HUES64 (cell line): ENCODE measurements at regions not wholly inside any gene's neighbourhood (a gene's known extent, or its start where the extent isn't known, plus 50 kb on each side); places are given as distances from the start of the nearest gene placed in this dataset.
"Not testable (repeated sequence)": the region's sequence is repeated elsewhere in the genome, so short reads cannot be mapped to it uniquely, and the experiment has no call there.

Source experiments
- H3K27ac ChIP-seq: 2 replicates; pipeline ENCODE4 v1.7.0; 2013; ENCODE audit warnings: low read depth, low read length, inconsistent platforms
- H3K27me3 ChIP-seq: 2 replicates; pipeline ENCODE4 v1.6.1; 2013; ENCODE audit warnings: mild to moderate bottlenecking, low read length; ENCODE audit not compliant: insufficient read depth
- H3K36me3 ChIP-seq: 2 replicates; pipeline ENCODE4 v1.6.1; 2013; ENCODE audit warnings: mild to moderate bottlenecking, low read length; ENCODE audit not compliant: insufficient read depth
- H3K4me1 ChIP-seq: 2 replicates; pipeline ENCODE4 v1.6.1; 2013; ENCODE audit warnings: mild to moderate bottlenecking, low read length, moderate library complexity; ENCODE audit not compliant: insufficient read depth
- H3K4me3 ChIP-seq: 2 replicates; pipeline ENCODE4 v1.5.1; 2013; ENCODE audit warnings: mild to moderate bottlenecking, low read length, moderate library complexity
- H3K9ac ChIP-seq: 2 replicates; pipeline ENCODE4 v1.6.1; 2013; ENCODE audit warnings: mild to moderate bottlenecking, low read depth, low read length
- H3K9me3 ChIP-seq: 2 replicates; pipeline ENCODE4 v1.6.1; 2013; ENCODE audit warnings: low read depth, low read length; ENCODE audit not compliant: insufficient read depth
- whole genome bisulfite sequencing: fragments of 150-250, 120-280 bp; methylation state at CpG from one replicate; pipeline ENCODE4 v1.1.7; 2013; ENCODE audit warnings: missing lambda C conversion rate; 5-methylcytosine and 5-hydroxymethylcytosine counted together

- not testable (repeated sequence) for H3K9me3 ChIP-seq, H3K4me1 ChIP-seq, H3K27me3 ChIP-seq, H3K4me3 ChIP-seq, H3K27ac ChIP-seq, H3K36me3 ChIP-seq, H3K9ac ChIP-seq
- 95% methylated on average over 30 of the region's 30 CpGs for WGBS
These were observed 357.3 kb upstream of the DEFB115 start for GRCh38 chr20:30900080-30900719.

GRCh38 chr20:30905231-30905630 is 352.2 kb upstream of the DEFB115 start:
- H3K27ac ChIP-seq, H3K9ac ChIP-seq, H3K4me1 ChIP-seq, H3K27me3 ChIP-seq, H3K36me3 ChIP-seq, H3K9me3 ChIP-seq, H3K4me3 ChIP-seq: not testable (repeated sequence)
- WGBS = 94% methylated on average over 11 of the region's 19 CpGs

- Histone ChIP-seq H3K9me3 (peaks cover 3% of the 10 kb centered on the region; the same call in 1 of the 2 replicates), H3K4me3 (no peak overlapping the region), H3K27me3 (no peaks in the 10 kb centered on the region), H3K9ac (no peak overlapping the region), H3K36me3 (no peaks in the 10 kb centered on the region), H3K4me1 (no peaks in the 10 kb centered on the region), H3K27ac (no peak overlapping the region)
- WGBS = 80% methylated on average over 18 of the region's 18 CpGs
These were observed 346.3 kb upstream of the DEFB115 start for GRCh38 chr20:30910937-30911725.

GRCh38 chr20:30911832-30912660 is 345.4 kb upstream of the DEFB115 start:
- 40% methylated on average over 26 of the region's 41 CpGs for WGBS
- not testable (repeated sequence) for H3K9me3 ChIP-seq, H3K36me3 ChIP-seq, H3K27me3 ChIP-seq, H3K4me1 ChIP-seq
- Histone ChIP-seq H3K27ac (peak overlapping the region; percentile 94), H3K4me3 (peak overlapping the region; percentile 57), H3K9ac (peak overlapping the region; percentile 76)

- H3K9me3 ChIP-seq, H3K27me3 ChIP-seq, H3K36me3 ChIP-seq, H3K4me1 ChIP-seq: not testable (repeated sequence)
- WGBS = 10% methylated on average over 4 of the region's 12 CpGs
- H3K4me3 ChIP-seq = peak overlapping the region; percentile 57
- H3K27ac ChIP-seq = peak overlapping the region; percentile 94
- H3K9ac ChIP-seq = peak overlapping the region; percentile 76
These were observed 344.8 kb upstream of the DEFB115 start for GRCh38 chr20:30912661-30913026.

GRCh38 chr20:30916404-30916803 is 341.1 kb upstream of the DEFB115 start:
- not testable (repeated sequence) for H3K4me3 ChIP-seq, H3K9ac ChIP-seq, H3K36me3 ChIP-seq, H3K9me3 ChIP-seq, H3K4me1 ChIP-seq, H3K27me3 ChIP-seq, H3K27ac ChIP-seq
- WGBS = 91% methylated on average over 3 of the region's 5 CpGs

GRCh38 chr20:30919514-30920188 is 337.8 kb upstream of the DEFB115 start:
- Histone ChIP-seq H3K9ac (no peak overlapping the region), H3K9me3 (peaks cover 19% of the 10 kb centered on the region), H3K4me3 (no peak overlapping the region), H3K36me3 (no peaks in the 10 kb centered on the region), H3K27me3 (no peaks in the 10 kb centered on the region), H3K4me1 (no peaks in the 10 kb centered on the region), H3K27ac (no peak overlapping the region)
- WGBS = 95% methylated on average over 31 of the region's 31 CpGs

- H3K4me3 ChIP-seq = no peak overlapping the region
- H3K36me3 ChIP-seq = no peaks in the 10 kb centered on the region
- no peak overlapping the region for H3K27ac ChIP-seq
- no peaks in the 10 kb centered on the region for H3K4me1 ChIP-seq
- no peak overlapping the region for H3K9ac ChIP-seq
- peaks cover 28% of the 10 kb centered on the region for H3K9me3 ChIP-seq
- H3K27me3 ChIP-seq = no peaks in the 10 kb centered on the region
- 96% methylated on average over 56 of the region's 57 CpGs for WGBS
These were observed 336.0 kb upstream of the DEFB115 start for GRCh38 chr20:30921286-30922071.

GRCh38 chr20:30922129-30922528 is 335.3 kb upstream of the DEFB115 start:
- H3K9ac ChIP-seq = no peak overlapping the region
- 92% methylated on average over 55 of the region's 55 CpGs for WGBS
- no peaks in the 10 kb centered on the region for H3K4me1 ChIP-seq
- H3K9me3 ChIP-seq = peaks cover 29% of the 10 kb centered on the region
- H3K27me3 ChIP-seq = no peaks in the 10 kb centered on the region
- no peaks in the 10 kb centered on the region for H3K36me3 ChIP-seq
- no peak overlapping the region for H3K4me3 ChIP-seq
- H3K27ac ChIP-seq = no peak overlapping the region

GRCh38 chr20:30937790-30938189 is 319.7 kb upstream of the DEFB115 start:
- no peak overlapping the region for H3K27ac ChIP-seq
- no peaks in the 10 kb centered on the region for H3K27me3 ChIP-seq
- H3K9ac ChIP-seq = no peak overlapping the region
- no peaks in the 10 kb centered on the region for H3K4me1 ChIP-seq
- no peaks in the 10 kb centered on the region for H3K36me3 ChIP-seq
- 77% methylated on average over 5 of the region's 5 CpGs for WGBS
- H3K9me3 ChIP-seq = peaks cover 65% of the 10 kb centered on the region
- H3K4me3 ChIP-seq = no peak overlapping the region
